ENCODE measurements at regions not wholly inside any gene's neighbourhood (a gene's known extent, or its start where the extent isn't known, plus 50 kb on each side); places are given as distances from the start of the nearest gene placed in this dataset.

- ChIA-PET CTCF (no interaction called here), POLR2A (interaction anchor here (0.6 kb wide), 1 partner anchor 100 kb away, joined by 4 read pairs; no protein-coding TSS in a partner anchor)
- TF ChIP-seq TCF7L2 (IDR thresholded peaks at IDR 0.05; ENCODE audit: low read depth, low read length), result no peak
- TF ChIP-seq, protein P1, sequence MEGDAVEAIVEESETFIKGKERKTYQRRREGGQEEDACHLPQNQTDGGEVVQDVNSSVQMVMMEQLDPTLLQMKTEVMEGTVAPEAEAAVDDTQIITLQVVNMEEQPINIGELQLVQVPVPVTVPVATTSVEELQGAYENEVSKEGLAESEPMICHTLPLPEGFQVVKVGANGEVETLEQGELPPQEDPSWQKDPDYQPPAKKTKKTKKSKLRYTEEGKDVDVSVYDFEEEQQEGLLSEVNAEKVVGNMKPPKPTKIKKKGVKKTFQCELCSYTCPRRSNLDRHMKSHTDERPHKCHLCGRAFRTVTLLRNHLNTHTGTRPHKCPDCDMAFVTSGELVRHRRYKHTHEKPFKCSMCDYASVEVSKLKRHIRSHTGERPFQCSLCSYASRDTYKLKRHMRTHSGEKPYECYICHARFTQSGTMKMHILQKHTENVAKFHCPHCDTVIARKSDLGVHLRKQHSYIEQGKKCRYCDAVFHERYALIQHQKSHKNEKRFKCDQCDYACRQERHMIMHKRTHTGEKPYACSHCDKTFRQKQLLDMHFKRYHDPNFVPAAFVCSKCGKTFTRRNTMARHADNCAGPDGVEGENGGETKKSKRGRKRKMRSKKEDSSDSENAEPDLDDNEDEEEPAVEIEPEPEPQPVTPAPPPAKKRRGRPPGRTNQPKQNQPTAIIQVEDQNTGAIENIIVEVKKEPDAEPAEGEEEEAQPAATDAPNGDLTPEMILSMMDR (IDR thresholded peaks at IDR 0.05), result peak; percentile 15; the same call in 1 of the 2 replicates
- Histone ChIP-seq H3K27ac (ENCODE audit: low read length) (no peak overlapping the region), H3K27me3 (ENCODE audit: control insufficient read depth, insufficient read depth, low read length) (no peaks in the 10 kb centered on the region), H3K4me3 (ENCODE audit: low read depth in 2 of 2, low read length in 2 of 2) (no peak overlapping the region), H3K4me1 (ENCODE audit: control insufficient read depth, insufficient read depth, low read length) (no peaks in the 10 kb centered on the region), H3K9me3 (ENCODE audit: control insufficient read depth, insufficient read depth, low read depth, low read length) (no peaks in the 10 kb centered on the region), H3K36me3 (ENCODE audit: control insufficient read depth, insufficient read depth, low read length) (no peaks in the 10 kb centered on the region)
- in situ Hi-C loops (cut with HindIII; ENCODE audit: low pct_unique_long_range_greater_than_20kb, low sequenced_read_pairs) (no loop called here), intact Hi-C loops (cut with micrococcal nuclease; ENCODE audit: unreplicated experiment) (no loop called here)
- DNase-seq (ENCODE audit: low read depth, low spot score), result no peak
- ATAC-seq, result no peak
- BruUV-seq (replicated peaks), result no TSS peak
Observed at GRCh38 chr3:80526153-80526552, 758.4 kb upstream of the ROBO1 start.

DNA sequence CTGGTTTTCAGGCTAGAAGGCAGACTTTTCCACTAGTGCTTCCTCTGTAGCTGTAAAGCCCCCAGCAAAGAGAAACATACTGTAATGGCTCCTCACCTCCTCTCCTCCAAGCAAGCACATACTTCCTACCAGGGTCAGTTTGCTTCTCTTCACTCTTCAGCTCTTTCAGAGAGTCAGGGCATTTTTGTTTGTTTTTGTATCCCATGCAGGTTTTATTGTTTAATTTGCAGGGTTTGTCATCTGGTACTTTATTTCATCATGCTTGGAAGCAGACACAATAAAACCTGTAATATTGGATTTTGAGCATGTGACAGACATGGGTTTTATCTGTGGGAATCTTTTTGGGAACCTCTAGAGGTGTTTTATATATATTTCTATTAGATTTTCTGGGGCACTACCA, 753.3 kb upstream of the ROBO1 start:
- H3K4me3 ChIP-seq (ENCODE audit: low read depth in 2 of 2, low read length in 2 of 2), result no peak overlapping the region
- DNase-seq (ENCODE audit: low read depth, low spot score) (no peak), ATAC-seq (no peak)
- in situ Hi-C loops (cut with HindIII; ENCODE audit: low pct_unique_long_range_greater_than_20kb, low sequenced_read_pairs), result no loop called here
- no peaks in the 10 kb centered on the region for H3K36me3 ChIP-seq (ENCODE audit: control insufficient read depth, insufficient read depth, low read length)
- POLR2A ChIA-PET, result no interaction called here
- CTCF ChIA-PET, result no interaction called here
- H3K4me1 ChIP-seq (ENCODE audit: control insufficient read depth, insufficient read depth, low read length), result no peaks in the 10 kb centered on the region
- H3K27me3 ChIP-seq (ENCODE audit: control insufficient read depth, insufficient read depth, low read length), result no peaks in the 10 kb centered on the region
- intact Hi-C loops (cut with micrococcal nuclease; ENCODE audit: unreplicated experiment), result no loop called here
- TF ChIP-seq TCF7L2 (IDR thresholded peaks at IDR 0.05; ENCODE audit: low read depth, low read length), result no peak
- TF ChIP-seq REST (IDR thresholded peaks at IDR 0.05; ENCODE audit: insufficient read depth in 1 of 2, low read depth in 2 of 2, low read length in 1 of 2), result no peak
- TF ChIP-seq, protein P1 (IDR thresholded peaks at IDR 0.05), result no peak
- TF ChIP-seq SIN3A (IDR thresholded peaks at IDR 0.05; ENCODE audit: borderline replicate concordance, insufficient read depth, low read depth, low read length), result no peak
- TF ChIP-seq POLR2AphosphoS5 (IDR thresholded peaks at IDR 0.05; ENCODE audit: low read depth, low read length), result no peak
- no peak overlapping the region for H3K27ac ChIP-seq (ENCODE audit: low read length)
- no peaks in the 10 kb centered on the region for H3K9me3 ChIP-seq (ENCODE audit: control insufficient read depth, insufficient read depth, low read depth, low read length)
- BruUV-seq (replicated peaks), result no TSS peak

DNA sequence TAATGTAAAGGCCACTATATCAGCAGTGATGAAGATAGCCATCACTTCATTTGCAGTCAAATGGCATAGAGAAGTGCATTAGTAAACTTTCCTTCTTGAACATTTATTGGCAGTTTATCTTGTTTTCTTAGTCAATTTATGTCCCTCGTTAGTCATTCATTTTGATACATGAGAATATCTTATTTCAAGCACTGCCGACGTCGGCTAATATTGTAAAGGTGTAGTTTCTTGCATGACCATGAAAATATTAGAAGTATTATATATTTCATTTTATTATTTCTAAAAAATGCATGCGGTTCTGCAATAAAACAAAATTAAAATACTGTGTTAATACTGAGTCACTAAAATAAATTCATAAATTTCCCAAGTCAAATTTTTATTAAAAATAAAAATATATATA, 751.6 kb upstream of the ROBO1 start:
- Histone ChIP-seq H3K27ac (ENCODE audit: low read length) (no peak overlapping the region), H3K36me3 (ENCODE audit: control insufficient read depth, insufficient read depth, low read length) (no peaks in the 10 kb centered on the region), H3K4me1 (ENCODE audit: control insufficient read depth, insufficient read depth, low read length) (no peaks in the 10 kb centered on the region), H3K4me3 (ENCODE audit: low read depth in 2 of 2, low read length in 2 of 2) (no peak overlapping the region), H3K9me3 (ENCODE audit: control insufficient read depth, insufficient read depth, low read depth, low read length) (no peaks in the 10 kb centered on the region), H3K27me3 (ENCODE audit: control insufficient read depth, insufficient read depth, low read length) (no peaks in the 10 kb centered on the region)
- POLR2A ChIA-PET, result no interaction called here
- in situ Hi-C loops (cut with HindIII; ENCODE audit: low pct_unique_long_range_greater_than_20kb, low sequenced_read_pairs) (no loop called here), intact Hi-C loops (cut with micrococcal nuclease; ENCODE audit: unreplicated experiment) (no loop called here)
- no TSS peak for BruUV-seq (replicated peaks)
- DNase-seq (ENCODE audit: low read depth, low spot score) (no peak), ATAC-seq (no peak)
- TF ChIP-seq POLR2AphosphoS5 (IDR thresholded peaks at IDR 0.05; ENCODE audit: low read depth, low read length) (no peak), TCF7L2 (IDR thresholded peaks at IDR 0.05; ENCODE audit: low read depth, low read length) (no peak), SIN3A (IDR thresholded peaks at IDR 0.05; ENCODE audit: borderline replicate concordance, insufficient read depth, low read depth, low read length) (no peak), REST (IDR thresholded peaks at IDR 0.05; ENCODE audit: insufficient read depth in 1 of 2, low read depth in 2 of 2, low read length in 1 of 2) (no peak)
- TF ChIP-seq, protein P1 (IDR thresholded peaks at IDR 0.05), result no peak
- CTCF ChIA-PET, result no interaction called here

Measured in Panc1 (cell line).